Trophoblast cell (in vitro differentiated cells and primary cell): ENCODE measurements at regions not wholly inside any gene's neighbourhood (a gene's known extent, or its start where the extent isn't known, plus 50 kb on each side); places are given as distances from the start of the nearest gene placed in this dataset.

ENCODE experiments used
- DNase-seq, 2 donors: peaks; one replicate each; pipeline ENCODE4 v3.0.0-alpha.2; 2016
- H2AFZ ChIP-seq: 2 replicates; pipeline ENCODE4 v1.6.1; 2013; ENCODE audit warnings: low read length, moderate library complexity, mild to moderate bottlenecking; ENCODE audit not compliant: insufficient read depth, poor library complexity
- H2AK5ac ChIP-seq: 2 replicates; pipeline ENCODE4 v1.6.1; 2013; ENCODE audit warnings: mild to moderate bottlenecking, low read length
- H2BK120ac ChIP-seq: 2 replicates; pipeline ENCODE4 v1.6.1; 2013; ENCODE audit warnings: low read length, mild to moderate bottlenecking, moderate library complexity; ENCODE audit not compliant: insufficient read depth, poor library complexity
- H2BK12ac ChIP-seq: 2 replicates; pipeline ENCODE4 v1.6.1; 2013; ENCODE audit warnings: mild to moderate bottlenecking, low read length, moderate library complexity
- H2BK5ac ChIP-seq: 2 replicates; pipeline ENCODE4 v1.6.1; 2013; ENCODE audit warnings: low read length, low read depth, moderate library complexity, mild to moderate bottlenecking; ENCODE audit not compliant: poor library complexity
- H3K14ac ChIP-seq: 2 replicates; pipeline ENCODE4 v1.6.1; 2013; ENCODE audit warnings: mild to moderate bottlenecking, low read length
- H3K18ac ChIP-seq: 2 replicates; pipeline ENCODE4 v1.6.1; 2013; ENCODE audit warnings: mild to moderate bottlenecking, low read length
- H3K23ac ChIP-seq: 2 replicates; pipeline ENCODE4 v1.6.1; 2013; ENCODE audit warnings: low read length
- H3K27ac ChIP-seq: 2 replicates; pipeline ENCODE4 v1.5.1; 2013; ENCODE audit warnings: low read depth, mild to moderate bottlenecking, inconsistent platforms, low read length, moderate library complexity
- H3K27me3 ChIP-seq: 2 replicates; pipeline ENCODE4 v1.6.1; 2013; ENCODE audit warnings: inconsistent platforms, mild to moderate bottlenecking, low read length, moderate library complexity; ENCODE audit not compliant: insufficient read depth
- H3K36me3 ChIP-seq, 2 experiments: 1 replicate in 1 of 2; 2 replicates in 1 of 2; pipeline ENCODE4 v1.6.1; 2013; ENCODE audit warnings: low read length in 2 of 2, mild to moderate bottlenecking in 2 of 2, moderate library complexity in 1 of 2; ENCODE audit not compliant: insufficient read depth in 2 of 2, control insufficient read depth in 1 of 2
- H3K4ac ChIP-seq: 2 replicates; pipeline ENCODE4 v1.6.1; 2013; ENCODE audit warnings: low read depth, mild to moderate bottlenecking, low read length, moderate library complexity
- H3K4me1 ChIP-seq, 2 experiments: 1 replicate in 1 of 2; 2 replicates in 1 of 2; pipeline ENCODE4 v1.6.1; 2013; ENCODE audit warnings: low read length in 2 of 2, mild to moderate bottlenecking in 2 of 2, moderate library complexity in 1 of 2; ENCODE audit not compliant: insufficient read depth in 2 of 2, control insufficient read depth in 1 of 2
- H3K4me2 ChIP-seq: 2 replicates; pipeline ENCODE4 v1.6.1; 2013; ENCODE audit warnings: inconsistent platforms, mild to moderate bottlenecking, low read length, moderate library complexity
- H3K4me3 ChIP-seq: 2 replicates; pipeline ENCODE4 v1.5.1; 2013; ENCODE audit warnings: mild to moderate bottlenecking, low read depth, low read length, inconsistent platforms
- H3K79me1 ChIP-seq: one replicate; pipeline ENCODE4 v1.6.1; 2013; ENCODE audit warnings: low read length
- H3K79me2 ChIP-seq: 2 replicates; pipeline ENCODE4 v1.6.1; 2013; ENCODE audit warnings: low read length, mild to moderate bottlenecking; ENCODE audit not compliant: control insufficient read depth, insufficient read depth, poor library complexity
- H3K9ac ChIP-seq: 2 replicates; pipeline ENCODE4 v1.6.1; 2013; ENCODE audit warnings: mild to moderate bottlenecking, low read length
- H3K9me3 ChIP-seq: 2 replicates; pipeline ENCODE4 v1.6.1; 2013; ENCODE audit warnings: low read depth, mild to moderate bottlenecking, control low read depth, inconsistent platforms, low read length; ENCODE audit not compliant: insufficient read depth
- H4K12ac ChIP-seq: 2 replicates; pipeline ENCODE4 v1.6.1; 2013; ENCODE audit warnings: low read depth, mild to moderate bottlenecking, low read length, moderate library complexity
- H4K8ac ChIP-seq: 2 replicates; pipeline ENCODE4 v1.6.1; 2013; ENCODE audit warnings: low read depth, mild to moderate bottlenecking, low read length, moderate library complexity
- H4K91ac ChIP-seq: one replicate; pipeline ENCODE4 v1.6.1; 2013; ENCODE audit warnings: low read depth, mild to moderate bottlenecking, low read length, moderate library complexity
- WGBS: extraction: QIAGEN DNeasy Blood & Tissue Kit; methylation state at CpG from one replicate; pipeline ENCODE4 v1.1.7; 2013; ENCODE audit warnings: missing lambda C conversion rate; ENCODE audit not compliant: insufficient read length, insufficient coverage; ENCODE audit errors: extremely low coverage; 5-methylcytosine and 5-hydroxymethylcytosine counted together

- Histone ChIP-seq H3K23ac (no peak overlapping the region), H3K4me3 (no peak overlapping the region), H4K12ac (no peak overlapping the region), H3K36me3 (no peaks in the 10 kb centered on the region), H4K8ac (no peak overlapping the region), H2AK5ac (no peak overlapping the region), H2AFZ (no peak overlapping the region), H3K14ac (no peak overlapping the region), H3K27me3 (no peaks in the 10 kb centered on the region), H3K79me1 (no peaks in the 10 kb centered on the region), H3K79me2 (no peaks in the 10 kb centered on the region), H2BK120ac (no peak overlapping the region), H3K4ac (no peak overlapping the region), H3K9me3 (no peaks in the 10 kb centered on the region), H4K91ac (no peak overlapping the region), H3K4me2 (no peak overlapping the region), H3K4me1 (no peaks in the 10 kb centered on the region), H3K9ac (no peak overlapping the region), H2BK12ac (no peak overlapping the region), H3K27ac (no peak overlapping the region), H3K18ac (no peak overlapping the region), H2BK5ac (no peak overlapping the region)
- no CpG with 5 or more reads among the region's 3 CpGs for WGBS
- no peak for DNase-seq
These were observed 149.0 kb downstream of the QPCT start for GRCh38 chr2:37493425-37493824.

DNA sequence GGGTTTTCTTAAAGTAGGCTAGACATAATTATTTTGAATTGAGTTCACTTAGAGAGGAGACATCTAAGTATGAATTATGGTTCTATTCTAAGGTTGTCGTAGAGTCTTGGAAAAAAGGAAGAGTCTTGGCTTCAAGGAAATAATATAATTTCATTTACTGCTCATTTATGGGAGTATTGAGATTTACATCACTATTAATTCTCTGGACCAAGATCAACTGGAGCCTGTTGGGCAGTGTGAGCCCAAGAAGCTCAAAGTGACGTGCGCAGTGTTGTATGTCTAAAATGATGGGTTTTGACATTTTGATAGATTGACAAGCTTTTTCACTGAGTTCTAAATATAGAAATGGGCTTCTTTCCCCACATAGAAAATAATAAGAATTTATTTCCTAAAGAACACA is 154.7 kb downstream of the QPCT start:
- Histone ChIP-seq H3K36me3 (no peaks in the 10 kb centered on the region), H2BK5ac (no peak overlapping the region), H3K4me3 (no peak overlapping the region), H3K27ac (no peak overlapping the region), H3K79me2 (no peaks in the 10 kb centered on the region), H3K9ac (no peak overlapping the region), H3K23ac (no peak overlapping the region), H3K4me2 (no peak overlapping the region), H3K27me3 (no peaks in the 10 kb centered on the region), H3K4ac (no peak overlapping the region), H3K9me3 (no peaks in the 10 kb centered on the region), H2BK12ac (no peak overlapping the region), H2AK5ac (no peak overlapping the region), H3K79me1 (no peaks in the 10 kb centered on the region), H4K91ac (no peak overlapping the region), H3K18ac (no peak overlapping the region), H3K14ac (no peak overlapping the region), H2AFZ (no peak overlapping the region), H4K8ac (no peak overlapping the region), H4K12ac (no peak overlapping the region), H3K4me1 (no peaks in the 10 kb centered on the region), H2BK120ac (no peak overlapping the region)
- no peak for DNase-seq
- no CpG with 5 or more reads among the region's 3 CpGs for WGBS

- Histone ChIP-seq H3K18ac (no peak overlapping the region), H3K9me3 (no peaks in the 10 kb centered on the region), H3K79me2 (no peaks in the 10 kb centered on the region), H3K14ac (no peak overlapping the region), H4K8ac (no peak overlapping the region), H3K4me3 (no peak overlapping the region), H3K79me1 (no peaks in the 10 kb centered on the region), H2BK12ac (no peak overlapping the region), H3K4ac (no peak overlapping the region), H3K9ac (no peak overlapping the region), H4K12ac (no peak overlapping the region), H2BK120ac (no peak overlapping the region), H2AK5ac (no peak overlapping the region), H2BK5ac (no peak overlapping the region), H3K36me3 (no peaks in the 10 kb centered on the region), H3K23ac (no peak overlapping the region), H4K91ac (no peak overlapping the region), H3K4me1 (peaks cover 1 to 3% of the 10 kb centered on the region in 2 experiments), H2AFZ (no peak overlapping the region), H3K27me3 (no peaks in the 10 kb centered on the region), H3K27ac (no peak overlapping the region), H3K4me2 (no peak overlapping the region)
- DNase-seq = no peak
These were observed 155.6 kb downstream of the QPCT start for GRCh38 chr2:37500031-37500430.

GRCh38 chr2:37501113-37501512 is 156.7 kb downstream of the QPCT start:
- Histone ChIP-seq H2AK5ac (no peak overlapping the region), H3K18ac (no peak overlapping the region), H3K36me3 (no peaks in the 10 kb centered on the region), H3K27ac (no peak overlapping the region), H2BK120ac (no peak overlapping the region), H4K12ac (no peak overlapping the region), H3K4ac (no peak overlapping the region), H4K8ac (no peak overlapping the region), H2AFZ (no peak overlapping the region), H3K4me3 (no peak overlapping the region), H3K9ac (no peak overlapping the region), H2BK5ac (no peak overlapping the region), H4K91ac (no peak overlapping the region), H3K79me1 (no peaks in the 10 kb centered on the region), H3K79me2 (no peaks in the 10 kb centered on the region), H3K9me3 (no peaks in the 10 kb centered on the region), H3K23ac (no peak overlapping the region), H3K27me3 (no peaks in the 10 kb centered on the region), H3K4me2 (no peak overlapping the region), H3K4me1 (peaks cover 6 to 9% of the 10 kb centered on the region in 2 experiments), H3K14ac (no peak overlapping the region), H2BK12ac (no peak overlapping the region)
- no peak for DNase-seq
- no CpG with 5 or more reads among the region's 2 CpGs for WGBS
